CD4-positive, alpha-beta T cell treated with Interleukin-10 for 1 hour (primary cell): ENCODE measurements at regions not wholly inside any gene's neighbourhood (a gene's known extent, or its start where the extent isn't known, plus 50 kb on each side); places are given as distances from the start of the nearest gene placed in this dataset.
"Not testable (repeated sequence)": the region's sequence is repeated elsewhere in the genome, so short reads cannot be mapped to it uniquely, and the experiment has no call there.

Experiments used
- DNase-seq: peaks from one replicate; pipeline ENCODE4 v3.0.0-alpha.2; 2020

DNA sequence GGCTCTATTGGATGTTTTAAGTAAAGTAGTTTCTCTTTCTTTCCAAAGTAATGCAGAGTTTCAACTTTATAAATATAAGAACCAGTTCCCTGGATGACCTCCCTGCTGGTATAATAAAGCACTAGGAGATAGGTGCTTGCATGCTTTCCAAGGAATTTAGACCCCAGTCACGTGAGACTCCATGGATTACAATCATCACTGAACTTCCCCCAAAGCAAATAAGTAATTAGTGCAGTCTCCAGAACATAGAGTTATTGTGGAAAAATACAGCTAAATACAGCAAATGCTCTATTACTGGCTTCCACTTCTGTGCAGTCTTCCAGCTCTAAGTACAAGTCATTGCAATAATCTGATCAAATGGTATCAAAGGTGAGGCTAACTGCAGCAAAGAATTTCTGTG, 220.2 kb upstream of the STEAP1 start:
- no peak for DNase-seq

DNA sequence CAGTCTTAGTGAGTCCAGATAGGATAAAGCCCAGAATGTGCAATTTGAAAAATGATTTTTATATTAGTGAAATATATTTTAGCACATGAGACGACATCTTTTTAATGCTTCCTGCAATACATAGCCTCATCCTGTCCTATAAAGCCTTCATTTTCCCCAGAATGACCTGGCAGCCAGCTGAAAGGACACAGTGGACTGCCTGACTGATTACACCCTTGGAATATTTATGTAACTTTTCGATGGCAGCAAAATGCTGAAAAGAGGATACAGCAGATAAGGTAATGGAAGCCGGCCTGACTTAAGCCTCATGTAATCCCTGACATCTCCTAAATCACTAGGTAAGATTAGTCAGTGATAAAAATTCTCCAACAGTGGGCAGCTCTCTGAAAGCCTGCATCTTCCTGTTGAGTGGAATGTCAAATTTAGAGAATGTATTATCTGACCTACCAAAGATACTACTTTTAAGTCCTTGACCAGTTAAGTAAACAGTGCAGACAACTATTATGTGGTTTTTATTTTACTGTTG, 210.7 kb upstream of the STEAP1 start:
- no peak for DNase-seq

- no peak for DNase-seq
Observed at GRCh38 chr7:89958525-89959068, 195.7 kb upstream of the STEAP1 start.

GRCh38 chr7:89966067-89966664, 188.1 kb upstream of the STEAP1 start:
- no peak for DNase-seq

GRCh38 chr7:89975577-89975976, 178.7 kb upstream of the STEAP1 start:
- DNase-seq, result no peak

- DNase-seq, result no peak
Observed at GRCh38 chr7:89987665-89988064, 166.6 kb upstream of the STEAP1 start.

- DNase-seq, result no peak
Observed at GRCh38 chr7:89988074-89988473, 166.2 kb upstream of the STEAP1 start.

DNA sequence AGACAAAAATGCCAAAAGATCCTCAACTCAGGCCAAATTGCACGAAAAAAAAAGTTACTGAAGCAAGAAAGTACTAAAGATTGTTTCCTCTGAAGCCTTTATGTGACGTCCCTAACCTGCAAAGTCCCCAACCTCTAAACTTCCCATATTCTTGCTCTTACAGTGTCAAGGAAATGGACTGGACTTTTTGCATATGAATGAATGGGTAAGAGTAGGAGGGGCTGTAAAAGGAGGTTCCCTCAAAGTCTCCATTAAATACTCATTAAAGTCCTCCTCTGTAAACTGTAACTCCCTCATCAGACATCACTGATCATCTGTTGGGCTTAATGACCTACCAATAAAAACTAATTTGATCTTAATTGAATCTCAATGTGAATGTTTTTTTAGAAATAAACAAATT, 164.8 kb upstream of the STEAP1 start:
- DNase-seq, result no peak

- no peak for DNase-seq
Observed at GRCh38 chr7:89994483-89994882, 159.8 kb upstream of the STEAP1 start.

DNA sequence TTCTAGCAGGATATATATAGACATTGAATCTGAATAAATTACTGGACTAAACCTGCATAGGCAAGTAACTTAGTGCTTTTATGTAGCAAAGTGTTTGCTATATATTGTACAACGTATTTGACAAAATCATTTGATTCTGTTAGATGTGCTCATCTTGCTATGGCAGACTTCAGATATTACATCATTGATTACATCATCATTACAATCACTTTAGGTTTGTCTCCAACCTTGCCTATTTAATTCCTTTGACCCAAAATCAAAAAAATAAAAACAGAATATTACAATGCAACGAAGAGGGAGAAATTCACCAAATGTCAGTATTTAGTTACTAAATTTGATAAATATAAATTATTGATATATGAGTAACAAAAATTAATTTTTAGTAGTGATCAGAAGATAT, 155.7 kb upstream of the STEAP1 start:
- DNase-seq, result no peak

DNA sequence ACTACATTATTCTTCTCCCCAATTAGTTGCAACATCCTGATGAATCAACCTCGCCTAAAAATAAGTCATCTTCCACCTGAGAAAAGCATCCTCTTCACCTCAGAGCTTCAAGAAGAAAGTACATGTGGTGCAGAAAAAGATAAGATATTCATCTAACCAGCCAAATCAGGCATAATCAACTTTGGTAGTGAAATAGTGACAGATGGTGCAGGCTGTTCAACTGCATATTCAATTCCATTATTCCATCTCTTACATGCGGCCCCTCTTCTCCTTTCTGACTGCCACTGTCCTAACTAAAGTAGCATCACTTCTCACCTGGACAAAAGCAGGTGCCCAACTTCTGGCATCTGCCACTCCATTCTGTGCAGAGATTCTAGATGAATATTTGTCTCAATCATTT, 148.4 kb upstream of the STEAP1 start:
- no peak for DNase-seq

GRCh38 chr7:90007001-90007654, 147.1 kb upstream of the STEAP1 start:
- no peak for DNase-seq

- no peak for DNase-seq
Observed at GRCh38 chr7:90007831-90008230, 146.4 kb upstream of the STEAP1 start.

DNA sequence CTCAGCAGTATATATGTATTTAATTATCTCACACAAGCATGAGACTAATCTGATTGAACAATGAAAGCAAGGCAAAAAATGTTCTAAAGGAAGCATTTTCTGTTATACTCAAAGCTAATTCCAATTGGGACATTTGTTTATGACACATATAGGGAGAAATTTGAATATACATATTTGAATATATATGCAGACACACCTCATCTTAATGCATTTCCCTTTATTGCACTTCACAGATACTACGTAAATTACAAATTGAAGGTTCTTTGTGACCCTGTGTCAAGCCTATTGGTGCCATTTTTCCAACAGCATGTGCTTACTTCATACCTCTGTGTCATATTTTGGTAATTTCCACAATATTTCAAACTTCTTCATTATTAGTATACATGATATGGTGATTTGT, 132.1 kb upstream of the STEAP1 start:
- DNase-seq, result no peak

DNA sequence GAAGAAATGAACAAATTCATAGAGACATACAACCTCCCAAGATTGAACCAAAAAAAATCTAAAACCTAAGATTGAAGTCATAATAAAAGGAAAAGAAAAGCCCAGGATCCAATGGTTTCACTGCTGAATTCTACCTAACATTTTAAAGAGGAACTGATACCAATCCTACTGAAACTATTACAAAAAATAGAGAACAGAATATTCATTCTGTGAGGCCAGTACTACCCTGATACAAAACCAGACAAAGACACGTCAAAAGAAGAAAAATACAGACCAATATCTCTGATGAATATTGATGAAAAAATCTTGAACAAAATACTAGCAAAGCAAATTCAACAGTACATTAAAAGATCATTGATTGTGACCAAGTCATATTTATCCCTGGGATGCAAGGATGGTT, 128.5 kb upstream of the STEAP1 start:
- DNase-seq, result no peak

GRCh38 chr7:90033850-90034249, 120.4 kb upstream of the STEAP1 start:
- no peak for DNase-seq

DNA sequence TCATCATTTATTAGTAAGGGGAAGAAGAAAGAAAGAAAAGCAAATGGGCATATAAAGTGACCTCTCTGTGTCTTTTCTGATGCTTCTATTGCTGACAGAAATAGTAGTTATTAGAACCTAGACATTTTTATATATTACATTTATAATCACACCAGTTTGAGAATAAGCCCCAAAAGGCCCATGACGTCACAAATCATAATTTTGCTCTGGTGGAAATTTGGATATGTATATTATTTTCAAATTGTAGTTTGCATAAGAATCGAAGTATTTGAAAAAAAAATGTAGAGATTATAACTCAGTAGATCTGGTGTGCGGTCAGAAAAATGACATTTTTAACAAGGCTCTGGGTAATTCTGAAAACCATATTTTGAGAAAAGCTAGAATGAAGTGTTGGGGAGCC, 101.2 kb upstream of the STEAP1 start:
- no peak for DNase-seq

DNA sequence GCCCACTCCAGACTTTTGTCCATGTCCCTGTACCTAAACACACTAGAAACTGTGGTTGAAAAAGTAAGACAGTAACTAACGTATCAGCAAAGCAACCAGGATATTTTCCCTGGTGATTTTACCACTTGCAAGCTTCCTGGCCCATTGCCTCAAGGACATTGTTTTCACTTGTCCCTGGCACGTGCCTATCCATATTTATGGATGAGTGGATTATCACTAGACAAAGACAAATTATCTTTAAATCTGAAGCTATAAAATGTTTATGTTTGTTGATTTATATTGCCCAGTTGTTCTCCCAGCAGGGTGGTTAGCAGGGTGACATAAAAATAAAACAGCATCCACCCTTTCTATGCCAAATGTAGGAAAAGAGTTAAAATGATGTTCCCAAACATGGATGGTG, 93.2 kb upstream of the STEAP1 start:
- DNase-seq, result no peak

DNA sequence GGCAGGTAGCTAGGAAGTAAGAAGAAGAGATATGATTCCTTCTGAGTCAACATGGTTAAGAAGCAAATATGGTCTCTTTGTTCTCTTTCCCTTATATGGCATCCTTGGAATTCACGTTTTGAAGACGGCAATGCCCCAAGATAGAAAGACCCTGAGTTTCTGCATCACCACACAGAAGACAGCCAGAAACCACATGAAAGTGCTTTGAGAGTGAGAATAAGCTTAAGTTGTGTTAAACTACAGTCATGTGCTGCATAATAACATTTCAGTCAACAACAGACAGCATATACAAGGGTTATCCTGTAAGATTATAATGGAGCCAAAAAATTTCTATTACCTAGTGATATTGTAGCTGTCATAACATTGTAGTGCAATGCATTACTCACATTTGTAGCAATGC, 89.9 kb upstream of the STEAP1 start:
- DNase-seq, result no peak

DNA sequence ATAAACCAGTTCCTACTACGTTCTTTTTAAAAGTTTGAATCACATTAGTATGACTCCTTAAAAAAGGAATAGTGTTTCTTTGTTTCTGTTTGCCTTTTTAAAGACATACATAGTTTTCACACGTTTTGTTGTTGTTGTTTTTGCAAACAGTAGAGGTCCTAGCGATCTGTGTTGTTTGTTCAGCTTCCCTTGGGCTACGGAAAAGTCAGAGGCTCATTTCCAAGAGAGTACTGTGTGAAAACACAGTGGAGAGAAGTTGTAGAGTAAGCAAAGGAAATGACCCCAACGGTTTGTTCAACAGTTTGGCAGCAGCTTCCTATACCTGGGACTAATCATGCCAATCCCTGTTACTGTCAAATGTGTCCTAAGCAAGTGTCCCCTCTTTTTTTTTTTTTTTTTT, 87.1 kb upstream of the STEAP1 start:
- DNase-seq, result no peak

GRCh38 chr7:90070238-90070637, 84.0 kb upstream of the STEAP1 start:
- DNase-seq, result not testable (repeated sequence)

GRCh38 chr7:90078921-90079320, 75.3 kb upstream of the STEAP1 start:
- DNase-seq, result no peak

- no peak for DNase-seq
Observed at GRCh38 chr7:90081621-90082020, 72.6 kb upstream of the STEAP1 start.

DNA sequence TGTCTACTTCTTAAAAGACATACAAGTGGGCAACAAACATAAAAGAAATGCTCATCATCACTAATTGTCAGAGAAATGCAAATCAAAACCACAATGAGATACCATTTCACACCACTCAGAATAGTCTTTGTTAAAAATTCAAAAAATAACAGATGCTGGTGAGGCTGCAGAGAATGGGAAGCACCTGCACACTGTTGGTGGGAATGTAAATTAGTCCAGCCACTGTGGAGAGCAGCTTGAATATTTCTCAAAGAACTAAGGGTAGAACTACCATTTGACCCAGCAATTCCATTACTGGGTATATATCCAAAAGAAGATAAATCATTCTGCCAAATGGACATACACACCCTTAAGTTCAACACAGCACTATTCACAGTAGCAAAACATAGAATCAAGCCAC, 61.8 kb upstream of the STEAP1 start:
- no peak for DNase-seq

- no peak for DNase-seq
Observed at GRCh38 chr7:90094030-90094429, 60.2 kb upstream of the STEAP1 start.
